Osteoblast (primary cell): ENCODE measurements at regions not wholly inside any gene's neighbourhood (a gene's known extent, or its start where the extent isn't known, plus 50 kb on each side); places are given as distances from the start of the nearest gene placed in this dataset. TPM values are rescaled to one million over a fixed set of nuclear protein-coding genes. Genes with fewer than 3 reads are reported as not detected.

Source experiments
- DNase-seq: peaks from one replicate; pipeline ENCODE4 v3.0.0; 2011; ENCODE audit warnings: low spot score, mixed read lengths; ENCODE audit not compliant: insufficient read length; ENCODE audit errors: missing footprints
- H2AFZ ChIP-seq: 2 replicates; pipeline ENCODE4 v1.6.0; 2011; ENCODE audit warnings: mild to moderate bottlenecking, low read length
- H3K27ac ChIP-seq: 2 replicates; pipeline ENCODE4 v1.5.1; 2011; ENCODE audit warnings: mild to moderate bottlenecking, low read depth, low read length, moderate library complexity
- H3K27me3 ChIP-seq: 2 replicates; pipeline ENCODE4 v1.6.0; 2012; ENCODE audit warnings: mild to moderate bottlenecking, control low read depth, inconsistent platforms, low read length, moderate library complexity; ENCODE audit not compliant: insufficient read depth
- H3K36me3 ChIP-seq: 2 replicates; pipeline ENCODE4 v1.5.1; 2011; ENCODE audit warnings: mild to moderate bottlenecking, low read length, control low read depth, moderate library complexity; ENCODE audit not compliant: insufficient read depth
- H3K4me1 ChIP-seq: 2 replicates; pipeline ENCODE4 v1.5.1; 2011; ENCODE audit warnings: mild to moderate bottlenecking, low read length, control low read depth, moderate library complexity; ENCODE audit not compliant: insufficient read depth
- H3K4me2 ChIP-seq: 2 replicates; pipeline ENCODE4 v1.6.0; 2011; ENCODE audit warnings: mild to moderate bottlenecking, low read length; ENCODE audit not compliant: insufficient read depth
- H3K4me3 ChIP-seq: fragments of 200-600 bp; sonication (generic); 3 replicates; pipeline ENCODE4 v1.5.1; 2012; ENCODE audit warnings: mild to moderate bottlenecking, low read length, inconsistent platforms; ENCODE audit not compliant: insufficient read depth
- H3K79me2 ChIP-seq: 2 replicates; pipeline ENCODE4 v1.6.0; 2012; ENCODE audit warnings: mild to moderate bottlenecking, low read length, control low read depth, inconsistent platforms; ENCODE audit not compliant: insufficient read depth
- H3K9me3 ChIP-seq: 2 replicates; pipeline ENCODE4 v1.5.1; 2011; ENCODE audit warnings: low read depth, low read length, control low read depth
- H4K20me1 ChIP-seq: 2 replicates; pipeline ENCODE4 v1.6.0; 2012; ENCODE audit warnings: mild to moderate bottlenecking, low read length, control low read depth; ENCODE audit not compliant: insufficient read depth
- small RNA-seq: library from RNA; depleted of rRNA; stranded (forward); fragments of <200 nt; gene quantifications from one replicate; pipeline ENCODE3, GENCODE V24; 2012
- TF ChIP-seq, protein P1 (sequence below): IDR thresholded peaks from 2 replicates; pipeline ENCODE4 v1.5.1; 2011; ENCODE audit warnings: mild to moderate bottlenecking, low read depth, low read length, moderate library complexity; ENCODE audit errors: extremely low read depth

DNA sequence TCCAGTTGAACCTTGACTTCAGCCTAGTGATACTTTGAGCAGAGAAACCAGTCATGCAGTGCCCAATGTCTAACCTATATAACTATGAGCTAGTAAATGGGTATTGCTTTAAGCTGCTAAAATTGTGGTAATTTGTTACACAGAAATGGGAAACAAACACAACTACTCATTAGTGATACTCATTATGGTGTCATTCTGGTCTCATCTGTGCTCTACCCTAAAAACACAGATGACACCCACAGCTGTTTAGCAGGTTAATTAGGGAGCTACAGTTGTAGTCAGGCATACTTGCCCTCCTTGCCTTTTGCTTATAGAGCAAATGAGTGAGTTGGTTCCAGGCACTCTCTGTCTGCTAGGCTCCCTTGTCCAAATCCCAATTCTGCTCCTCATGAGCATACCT lies 50.0 kb upstream of the ATF7IP start:
- H3K36me3 ChIP-seq = no peaks in the 10 kb centered on the region
- H4K20me1 ChIP-seq = no peaks in the 10 kb centered on the region
- H3K9me3 ChIP-seq = no peaks in the 10 kb centered on the region
- H3K27ac ChIP-seq = no peak overlapping the region
- no peak for DNase-seq
- H2AFZ ChIP-seq = no peak overlapping the region
- no peak overlapping the region for H3K4me3 ChIP-seq
- H3K27me3 ChIP-seq = no peaks in the 10 kb centered on the region
- no peaks in the 10 kb centered on the region for H3K4me1 ChIP-seq
- no peaks in the 10 kb centered on the region for H3K79me2 ChIP-seq
- TF ChIP-seq, protein P1, sequence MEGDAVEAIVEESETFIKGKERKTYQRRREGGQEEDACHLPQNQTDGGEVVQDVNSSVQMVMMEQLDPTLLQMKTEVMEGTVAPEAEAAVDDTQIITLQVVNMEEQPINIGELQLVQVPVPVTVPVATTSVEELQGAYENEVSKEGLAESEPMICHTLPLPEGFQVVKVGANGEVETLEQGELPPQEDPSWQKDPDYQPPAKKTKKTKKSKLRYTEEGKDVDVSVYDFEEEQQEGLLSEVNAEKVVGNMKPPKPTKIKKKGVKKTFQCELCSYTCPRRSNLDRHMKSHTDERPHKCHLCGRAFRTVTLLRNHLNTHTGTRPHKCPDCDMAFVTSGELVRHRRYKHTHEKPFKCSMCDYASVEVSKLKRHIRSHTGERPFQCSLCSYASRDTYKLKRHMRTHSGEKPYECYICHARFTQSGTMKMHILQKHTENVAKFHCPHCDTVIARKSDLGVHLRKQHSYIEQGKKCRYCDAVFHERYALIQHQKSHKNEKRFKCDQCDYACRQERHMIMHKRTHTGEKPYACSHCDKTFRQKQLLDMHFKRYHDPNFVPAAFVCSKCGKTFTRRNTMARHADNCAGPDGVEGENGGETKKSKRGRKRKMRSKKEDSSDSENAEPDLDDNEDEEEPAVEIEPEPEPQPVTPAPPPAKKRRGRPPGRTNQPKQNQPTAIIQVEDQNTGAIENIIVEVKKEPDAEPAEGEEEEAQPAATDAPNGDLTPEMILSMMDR = no peak
- H3K4me2 ChIP-seq = no peak overlapping the region

Small RNAs in the stretch of these regions (small RNA-seq; reads per million reads assigned to genes)
- gene AC092470.1 = not detected
- not detected for gene AC135001.1
- not detected for gene MRPS18CP4
- gene RNU6-491P = not detected
